ENCODE measurements at regions not wholly inside any gene's neighbourhood (a gene's known extent, or its start where the extent isn't known, plus 50 kb on each side); places are given as distances from the start of the nearest gene placed in this dataset.
"Not testable (repeated sequence)": the region's sequence is repeated elsewhere in the genome, so short reads cannot be mapped to it uniquely, and the experiment has no call there.

- no peaks in the 10 kb centered on the region for H3K9me3 ChIP-seq
- DNase-seq (no peak), ATAC-seq (no peak)
- intact Hi-C loops (cut with DNase I, micrococcal nuclease) = no loop called here
- no peak overlapping the region for H3K4me3 ChIP-seq
- TF ChIP-seq CTCF (IDR thresholded peaks at IDR 0.05) = no peak
- no peaks in the 10 kb centered on the region for H3K4me1 ChIP-seq (ENCODE audit: low read depth)
- no peaks in the 10 kb centered on the region for H3K36me3 ChIP-seq (ENCODE audit: low read depth)
These were observed 412.9 kb upstream of the NFE2L3 start for GRCh38 chr7:25739143-25739542.

GRCh38 chr7:25742316-25742715 lies 409.7 kb upstream of the NFE2L3 start:
- ATAC-seq = no peak
- H3K9me3 ChIP-seq = no peaks in the 10 kb centered on the region

GRCh38 chr7:25743670-25744451 lies 408.1 kb upstream of the NFE2L3 start:
- peak in 2 of 3 donors; percentile 62 to 69 for DNase-seq
- H3K36me3 ChIP-seq (ENCODE audit: low read depth); H3K4me3 ChIP-seq; intact Hi-C loops (cut with DNase I, micrococcal nuclease); ATAC-seq; H3K4me1 ChIP-seq (ENCODE audit: low read depth); H3K9me3 ChIP-seq: not testable (repeated sequence)

More at GRCh38 chr7:25742316-25742715, 409.7 kb upstream of the NFE2L3 start:
- Histone ChIP-seq H3K4me3 (no peak overlapping the region), H3K4me1 (ENCODE audit: low read depth) (no peaks in the 10 kb centered on the region), H3K36me3 (ENCODE audit: low read depth) (no peaks in the 10 kb centered on the region)
- intact Hi-C loops (cut with DNase I, micrococcal nuclease) = no loop called here
- no peak for TF ChIP-seq CTCF (IDR thresholded peaks at IDR 0.05)
- DNase-seq = no peak

- no peaks in the 10 kb centered on the region for H3K9me3 ChIP-seq
- ATAC-seq (no peak), DNase-seq (no peak)
- H3K4me3 ChIP-seq = no peak overlapping the region
- TF ChIP-seq CTCF (IDR thresholded peaks at IDR 0.05) = no peak
- intact Hi-C loops (cut with DNase I, micrococcal nuclease) = no loop called here
- no peaks in the 10 kb centered on the region for H3K4me1 ChIP-seq (ENCODE audit: low read depth)
- H3K36me3 ChIP-seq (ENCODE audit: low read depth) = no peaks in the 10 kb centered on the region
These were observed 401.1 kb upstream of the NFE2L3 start for GRCh38 chr7:25750744-25751508.

- no peak overlapping the region for H3K4me3 ChIP-seq
These were observed 399.8 kb upstream of the NFE2L3 start for GRCh38 chr7:25752154-25752553.

More at GRCh38 chr7:25752154-25752553, 399.8 kb upstream of the NFE2L3 start:
- no peaks in the 10 kb centered on the region for H3K9me3 ChIP-seq
- no peaks in the 10 kb centered on the region for H3K36me3 ChIP-seq (ENCODE audit: low read depth)
- intact Hi-C loops (cut with DNase I, micrococcal nuclease) = no loop called here
- DNase-seq (no peak), ATAC-seq (no peak)
- TF ChIP-seq CTCF (IDR thresholded peaks at IDR 0.05) = no peak
- no peaks in the 10 kb centered on the region for H3K4me1 ChIP-seq (ENCODE audit: low read depth)
